ENCODE measurements at regions not wholly inside any gene's neighbourhood (a gene's known extent, or its start where the extent isn't known, plus 50 kb on each side); places are given as distances from the start of the nearest gene placed in this dataset.

GRCh38 chr13:29958476-29958875 is 108.1 kb upstream of the UBL3 start:
- H3K27me3 ChIP-seq (ENCODE audit: control insufficient read depth, insufficient read depth, low read length), result no peaks in the 10 kb centered on the region
- no peaks in the 10 kb centered on the region for H3K4me1 ChIP-seq
- H3K36me3 ChIP-seq (ENCODE audit: control insufficient read depth, insufficient read depth, low read length), result no peaks in the 10 kb centered on the region
- no peak overlapping the region for H2AFZ ChIP-seq
- no peaks in the 10 kb centered on the region for H3K9me3 ChIP-seq (ENCODE audit: control insufficient read depth, low read length)
- H3K9ac ChIP-seq, result no peak overlapping the region
- H3K79me2 ChIP-seq, result no peaks in the 10 kb centered on the region
- H3K4me3 ChIP-seq (ENCODE audit: low read depth, low read length), result no peak overlapping the region
- TF ChIP-seq, protein P1, sequence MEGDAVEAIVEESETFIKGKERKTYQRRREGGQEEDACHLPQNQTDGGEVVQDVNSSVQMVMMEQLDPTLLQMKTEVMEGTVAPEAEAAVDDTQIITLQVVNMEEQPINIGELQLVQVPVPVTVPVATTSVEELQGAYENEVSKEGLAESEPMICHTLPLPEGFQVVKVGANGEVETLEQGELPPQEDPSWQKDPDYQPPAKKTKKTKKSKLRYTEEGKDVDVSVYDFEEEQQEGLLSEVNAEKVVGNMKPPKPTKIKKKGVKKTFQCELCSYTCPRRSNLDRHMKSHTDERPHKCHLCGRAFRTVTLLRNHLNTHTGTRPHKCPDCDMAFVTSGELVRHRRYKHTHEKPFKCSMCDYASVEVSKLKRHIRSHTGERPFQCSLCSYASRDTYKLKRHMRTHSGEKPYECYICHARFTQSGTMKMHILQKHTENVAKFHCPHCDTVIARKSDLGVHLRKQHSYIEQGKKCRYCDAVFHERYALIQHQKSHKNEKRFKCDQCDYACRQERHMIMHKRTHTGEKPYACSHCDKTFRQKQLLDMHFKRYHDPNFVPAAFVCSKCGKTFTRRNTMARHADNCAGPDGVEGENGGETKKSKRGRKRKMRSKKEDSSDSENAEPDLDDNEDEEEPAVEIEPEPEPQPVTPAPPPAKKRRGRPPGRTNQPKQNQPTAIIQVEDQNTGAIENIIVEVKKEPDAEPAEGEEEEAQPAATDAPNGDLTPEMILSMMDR (IDR thresholded peaks at IDR 0.05), result no peak
- H3K27ac ChIP-seq, result no peak overlapping the region
- H3K4me2 ChIP-seq (ENCODE audit: low read length), result no peak overlapping the region

DNA sequence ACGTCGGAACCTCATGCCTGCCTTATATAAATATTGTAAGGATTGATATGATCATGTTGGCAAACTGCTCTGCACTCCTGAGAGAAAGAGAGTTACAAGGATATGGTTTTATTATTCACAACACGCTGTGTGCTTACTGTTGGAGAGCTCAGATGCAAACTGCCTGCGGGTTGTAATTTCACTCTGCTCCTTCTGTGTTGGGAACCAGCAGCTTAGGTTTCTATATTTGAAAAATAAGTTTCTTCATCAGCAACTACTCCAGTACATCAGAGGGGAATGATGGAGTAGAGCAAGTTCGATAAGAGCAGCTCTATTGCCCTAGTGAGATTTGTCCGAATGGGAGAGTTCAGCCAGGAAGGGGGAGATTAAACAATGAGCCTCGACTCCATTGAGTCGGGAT is 106.9 kb upstream of the UBL3 start:
- H3K4me2 ChIP-seq (ENCODE audit: low read length), result no peak overlapping the region
- no peaks in the 10 kb centered on the region for H3K4me1 ChIP-seq
- no peak overlapping the region for H2AFZ ChIP-seq
- no peak overlapping the region for H3K9ac ChIP-seq
- no peak overlapping the region for H3K27ac ChIP-seq
- H3K4me3 ChIP-seq (ENCODE audit: low read depth, low read length), result no peak overlapping the region
- no peaks in the 10 kb centered on the region for H3K27me3 ChIP-seq (ENCODE audit: control insufficient read depth, insufficient read depth, low read length)
- TF ChIP-seq, protein P1 (IDR thresholded peaks at IDR 0.05), result no peak
- no peaks in the 10 kb centered on the region for H3K9me3 ChIP-seq (ENCODE audit: control insufficient read depth, low read length)
- no peaks in the 10 kb centered on the region for H3K36me3 ChIP-seq (ENCODE audit: control insufficient read depth, insufficient read depth, low read length)
- H3K79me2 ChIP-seq, result no peaks in the 10 kb centered on the region

- no peak overlapping the region for H3K4me2 ChIP-seq (ENCODE audit: low read length)
- H3K4me1 ChIP-seq, result no peaks in the 10 kb centered on the region
- H3K27ac ChIP-seq, result no peak overlapping the region
- no peak overlapping the region for H3K9ac ChIP-seq
- no peaks in the 10 kb centered on the region for H3K79me2 ChIP-seq
- no peak overlapping the region for H3K4me3 ChIP-seq (ENCODE audit: low read depth, low read length)
- TF ChIP-seq, protein P1 (IDR thresholded peaks at IDR 0.05), result no peak
- H3K27me3 ChIP-seq (ENCODE audit: control insufficient read depth, insufficient read depth, low read length), result no peaks in the 10 kb centered on the region
- no peaks in the 10 kb centered on the region for H3K36me3 ChIP-seq (ENCODE audit: control insufficient read depth, insufficient read depth, low read length)
- no peak overlapping the region for H2AFZ ChIP-seq
- no peaks in the 10 kb centered on the region for H3K9me3 ChIP-seq (ENCODE audit: control insufficient read depth, low read length)
These were observed 106.4 kb upstream of the UBL3 start for GRCh38 chr13:29956853-29957252.

DNA sequence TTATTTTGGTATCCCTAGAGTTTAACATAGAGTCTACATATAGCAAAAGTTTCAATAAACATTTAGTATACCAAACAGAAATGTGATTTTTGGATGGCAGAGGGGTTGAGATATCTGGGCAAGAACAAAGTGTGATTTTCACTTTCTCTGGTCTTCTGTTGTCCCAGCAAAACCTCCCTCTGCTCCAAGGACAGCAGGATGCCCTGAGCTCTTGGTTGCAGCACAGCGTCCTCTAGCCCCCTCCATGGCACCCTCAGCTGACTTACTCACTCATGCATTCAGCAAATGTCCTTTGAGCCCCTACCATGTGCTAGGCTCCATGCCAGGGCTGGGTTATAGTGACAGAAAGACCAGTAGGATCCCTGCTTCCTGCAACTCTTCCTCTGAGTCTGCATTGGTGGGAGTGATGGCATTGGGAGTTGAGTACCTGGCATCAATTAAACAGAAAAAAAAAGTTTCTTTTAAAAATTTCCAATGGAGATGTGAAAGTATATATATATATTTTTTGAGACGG is 104.8 kb upstream of the UBL3 start:
- H2AFZ ChIP-seq, result no peak overlapping the region
- H3K36me3 ChIP-seq (ENCODE audit: control insufficient read depth, insufficient read depth, low read length), result no peaks in the 10 kb centered on the region
- no peak overlapping the region for H3K4me3 ChIP-seq (ENCODE audit: low read depth, low read length)
- no peaks in the 10 kb centered on the region for H3K27me3 ChIP-seq (ENCODE audit: control insufficient read depth, insufficient read depth, low read length)
- H3K27ac ChIP-seq, result no peak overlapping the region
- H3K4me2 ChIP-seq (ENCODE audit: low read length), result no peak overlapping the region
- H3K9ac ChIP-seq, result no peak overlapping the region
- TF ChIP-seq, protein P1 (IDR thresholded peaks at IDR 0.05), result no peak
- no peaks in the 10 kb centered on the region for H3K9me3 ChIP-seq (ENCODE audit: control insufficient read depth, low read length)
- no peaks in the 10 kb centered on the region for H3K4me1 ChIP-seq
- H3K79me2 ChIP-seq, result no peaks in the 10 kb centered on the region

Data from parathyroid adenoma (tissue), 2 donors.